H1 (cell line): ENCODE measurements at regions not wholly inside any gene's neighbourhood (a gene's known extent, or its start where the extent isn't known, plus 50 kb on each side); places are given as distances from the start of the nearest gene placed in this dataset.

Source experiments
- CTCF ChIA-PET: fragments of 300-600 bp; sonication (Branson Sonifier 250); formaldehyde crosslinking; loops from one replicate; lab custom pipeline; 2021; ENCODE audit not compliant: partially characterized antibody; lab: Charles Lee
- POLR2A ChIA-PET: fragments of 300-600 bp; sonication (Branson Sonifier 250); formaldehyde crosslinking; loops from one replicate; lab custom pipeline; 2021; ENCODE audit warnings: inconsistent platforms; ENCODE audit not compliant: partially characterized antibody; lab: Charles Lee
- DNase-seq, 2 experiments: peaks; one replicate each; pipeline versions ENCODE4 v3.0.0 to v3.0.0-alpha.2; 2010 to 2022; ENCODE audit warnings: low spot score in 2 of 2, low read depth in 1 of 2, mixed read lengths in 1 of 2
- FAIRE-seq: peaks from 2 replicates; lab custom pipeline; 2011; peaks lifted over from hg19 to GRCh38; lab: Jason Lieb, UNC
- H2AFZ ChIP-seq: 2 replicates; pipeline ENCODE4 v1.8.1; 2012; ENCODE audit warnings: low read length, inconsistent platforms
- H2AK5ac ChIP-seq: 2 replicates; pipeline ENCODE4 v1.6.1; 2013; ENCODE audit warnings: low read depth, low read length
- H2BK120ac ChIP-seq: replicated peaks from 2 replicates; pipeline ENCODE3; 2013; ENCODE audit warnings: low read depth, low read length, inconsistent platforms
- H2BK12ac ChIP-seq: 2 replicates; pipeline ENCODE4 v1.6.1; 2013; ENCODE audit warnings: low read depth, low read length
- H2BK15ac ChIP-seq: 2 replicates; pipeline ENCODE4 v1.6.1; 2013; ENCODE audit warnings: low read length
- H2BK20ac ChIP-seq: 2 replicates; pipeline ENCODE4 v1.6.1; 2013; ENCODE audit warnings: low read length
- H2BK5ac ChIP-seq: 2 replicates; pipeline ENCODE4 v1.6.1; 2013; ENCODE audit warnings: low read depth, low read length
- H3K14ac ChIP-seq: 2 replicates; pipeline ENCODE4 v1.6.1; 2013; ENCODE audit warnings: inconsistent platforms; ENCODE audit not compliant: insufficient read length
- H3K18ac ChIP-seq: 2 replicates; pipeline ENCODE4 v1.6.1; 2013; ENCODE audit warnings: low read length; ENCODE audit errors: extremely low read depth
- H3K23ac ChIP-seq: 2 replicates; pipeline ENCODE4 v1.6.1; 2013; ENCODE audit warnings: inconsistent platforms; ENCODE audit not compliant: insufficient read length
- H3K23me2 ChIP-seq: 2 replicates; pipeline ENCODE4 v1.6.1; 2013; ENCODE audit warnings: low read depth, low read length
- H3K27ac ChIP-seq: 2 replicates; pipeline ENCODE4 v1.6.1; 2011; ENCODE audit warnings: low read depth, low read length, inconsistent platforms
- H3K27me3 ChIP-seq, 4 experiments: replicated peaks in 1 of 4; 1 replicate in 1 of 4; 2 replicates in 3 of 4; pipeline versions ENCODE4 v1.6.1 to v1.8.1; 2011 to 2013; ENCODE audit warnings: low read length in 3 of 4, mild to moderate bottlenecking in 3 of 4, inconsistent platforms in 2 of 4, mixed read lengths in 2 of 4, moderate library complexity in 1 of 4; ENCODE audit not compliant: control insufficient read depth in 3 of 4, insufficient read depth in 3 of 4; ENCODE audit errors: extremely low read depth in 1 of 4
- H3K36me3 ChIP-seq, 4 experiments: 2 replicates each; pipeline versions ENCODE4 v1.6.1 to v1.8.1; 2011 to 2013; ENCODE audit warnings: mild to moderate bottlenecking in 4 of 4, low read length in 3 of 4, moderate library complexity in 2 of 4, control low read depth in 1 of 4, inconsistent platforms in 1 of 4; ENCODE audit not compliant: insufficient read depth in 4 of 4, control insufficient read depth in 2 of 4
- H3K4ac ChIP-seq: replicated peaks from 2 replicates; pipeline ENCODE3; 2013; ENCODE audit warnings: low read length, low read depth, mixed read lengths, inconsistent platforms; ENCODE audit not compliant: insufficient read length
- H3K4me1 ChIP-seq, 4 experiments: replicated peaks in 1 of 4; 1 replicate in 1 of 4; 2 replicates in 3 of 4; pipeline versions ENCODE4 v1.6.1 to v1.8.1; 2011 to 2013; ENCODE audit warnings: low read length in 3 of 4, inconsistent platforms in 2 of 4, mixed read lengths in 1 of 4; ENCODE audit not compliant: insufficient read depth in 4 of 4, control insufficient read depth in 3 of 4
- H3K4me2 ChIP-seq, 2 experiments: 2 replicates each; pipeline versions ENCODE4 v1.6.1 to v1.8.1; 2011 to 2013; ENCODE audit warnings: low read depth in 2 of 2, low read length in 2 of 2, control low read depth in 1 of 2, inconsistent platforms in 1 of 2, mild to moderate bottlenecking in 1 of 2; ENCODE audit not compliant: insufficient read depth in 1 of 2
- H3K4me3 ChIP-seq, 4 experiments: fragments of 200-600, 300-600 bp in 1 of 4; sonication (generic), shearing (Covaris generic), sonication (Bioruptor Twin) in 1 of 4; 2 replicates each; pipeline versions ENCODE4 v1.5.1 to v1.8.1; 2011 to 2016; ENCODE audit warnings: low read length in 4 of 4, low read depth in 3 of 4, control low read depth in 2 of 4, inconsistent platforms in 2 of 4, mild to moderate bottlenecking in 2 of 4, mixed read lengths in 1 of 4, moderate library complexity in 1 of 4; ENCODE audit not compliant: insufficient read depth in 2 of 4; ENCODE audit errors: extremely low read depth in 1 of 4
- H3K56ac ChIP-seq: replicated peaks from 2 replicates; pipeline ENCODE3; 2013; ENCODE audit warnings: low read depth, mild to moderate bottlenecking, mixed read lengths, low read length, inconsistent platforms; ENCODE audit not compliant: insufficient read length
- H3K79me1 ChIP-seq: 2 replicates; pipeline ENCODE4 v1.6.1; 2013; ENCODE audit warnings: low read depth, low read length, control low read depth
- H3K79me2 ChIP-seq, 2 experiments: 2 replicates each; pipeline versions ENCODE4 v1.6.1 to v1.8.1; 2012 to 2013; ENCODE audit warnings: low read length in 2 of 2, mild to moderate bottlenecking in 2 of 2, inconsistent platforms in 1 of 2; ENCODE audit not compliant: insufficient read depth in 2 of 2, control insufficient read depth in 1 of 2
- H3K9ac ChIP-seq, 4 experiments: replicated peaks in 1 of 4; 1 replicate in 1 of 4; 2 replicates in 3 of 4; pipeline versions ENCODE4 v1.6.1 to v1.8.1; 2011 to 2013; ENCODE audit warnings: low read depth in 3 of 4, low read length in 3 of 4, control low read depth in 2 of 4, mild to moderate bottlenecking in 2 of 4, moderate library complexity in 2 of 4, inconsistent platforms in 1 of 4; ENCODE audit errors: extremely low read depth in 1 of 4
- H3K9me3 ChIP-seq, 2 experiments: 2 replicates each; pipeline versions ENCODE4 v1.6.1 to v1.8.1; 2012 to 2013; ENCODE audit warnings: mild to moderate bottlenecking in 2 of 2, moderate library complexity in 2 of 2, control low read depth in 1 of 2, inconsistent platforms in 1 of 2, low read depth in 1 of 2, low read length in 1 of 2, mixed read lengths in 1 of 2; ENCODE audit not compliant: insufficient read depth in 2 of 2
- H4K20me1 ChIP-seq, 2 experiments: replicated peaks in 1 of 2; 2 replicates each; pipeline versions ENCODE3 to v1.8.1; 2011 to 2013; ENCODE audit warnings: inconsistent platforms in 2 of 2, low read length in 2 of 2, mild to moderate bottlenecking in 1 of 2; ENCODE audit not compliant: insufficient read depth in 2 of 2, control insufficient read depth in 1 of 2
- H4K5ac ChIP-seq: 2 replicates; pipeline ENCODE4 v1.6.1; 2013; ENCODE audit warnings: low read length, low read depth, mixed read lengths, inconsistent platforms; ENCODE audit not compliant: insufficient read length
- H4K8ac ChIP-seq: 2 replicates; pipeline ENCODE4 v1.8.0; 2013; ENCODE audit warnings: mild to moderate bottlenecking, moderate library complexity, low read length, inconsistent platforms; ENCODE audit not compliant: insufficient read depth; ENCODE audit errors: extremely low read depth
- H4K91ac ChIP-seq: replicated peaks from 2 replicates; pipeline ENCODE3; 2013; ENCODE audit warnings: low read length, mixed read lengths, inconsistent platforms; ENCODE audit not compliant: insufficient read length
- CEBPB ChIP-seq: IDR thresholded peaks from 2 replicates; pipeline ENCODE4 v1.6.1; 2012; ENCODE audit warnings: low read depth, low read length
- RFX5 ChIP-seq: IDR thresholded peaks from 2 replicates; pipeline ENCODE4 v1.6.1; 2011; ENCODE audit warnings: low read depth, low read length, improper control_type of control experiment, borderline replicate concordance
- WGBS, 2 experiments: shearing (Covaris generic) in 1 of 2; methylation state at CpG; one replicate each; pipeline versions ENCODE4 v1.1.6 to v1.1.7; 2013 to 2015; ENCODE audit warnings: low lambda C conversion rate in 2 of 2, mixed read lengths in 2 of 2, inconsistent platforms in 1 of 2, low coverage in 1 of 2, missing lambda C conversion rate in 1 of 2; ENCODE audit not compliant: insufficient replicate concordance in 2 of 2, insufficient coverage in 1 of 2, insufficient read length in 1 of 2; ENCODE audit errors: extremely low coverage in 1 of 2, missing lambda C conversion rate in 1 of 2; 5-methylcytosine and 5-hydroxymethylcytosine counted together

DNA sequence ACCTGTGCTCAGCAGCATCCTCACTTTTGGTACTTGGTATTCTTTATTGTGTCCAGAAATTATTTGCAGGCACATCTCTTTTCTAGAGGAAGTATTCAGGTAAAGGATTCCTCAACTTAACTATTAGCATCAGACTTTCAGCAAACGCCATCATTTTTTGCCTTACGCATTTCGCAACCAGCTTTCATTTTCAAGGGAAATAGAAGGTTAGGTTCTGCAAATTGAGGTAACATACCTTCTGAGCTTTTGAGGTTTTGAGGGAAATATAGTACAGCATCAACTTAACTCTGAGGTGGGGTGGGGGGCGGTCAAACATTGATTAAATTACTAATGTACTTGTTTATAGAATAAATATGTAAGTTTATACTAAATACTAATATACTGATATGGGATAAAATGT, 243.6 kb upstream of the RIMS1 start:
- no peak overlapping the region for H3K4ac ChIP-seq
- no peak overlapping the region for H2BK12ac ChIP-seq
- ChIA-PET POLR2A (no interaction called here), CTCF (no interaction called here)
- H2AK5ac ChIP-seq: no peak overlapping the region
- no peak overlapping the region for H2BK120ac ChIP-seq
- H3K27me3 ChIP-seq: peaks cover 0 to 1% (median 0%) of the 10 kb centered on the region in 4 experiments; a peak in 1 of 7 replicates
- no peaks in the 10 kb centered on the region for H4K20me1 ChIP-seq
- H3K79me2 ChIP-seq: no peaks in the 10 kb centered on the region
- H3K23ac ChIP-seq: no peak overlapping the region
- H3K14ac ChIP-seq: no peak overlapping the region
- no peak overlapping the region for H2BK5ac ChIP-seq
- DNase-seq (no peak), FAIRE-seq (no peak)
- H3K23me2 ChIP-seq: no peaks in the 10 kb centered on the region
- H3K4me1 ChIP-seq: no peaks in the 10 kb centered on the region
- H3K9ac ChIP-seq: no peak overlapping the region
- 88% methylated on average over 4 of the region's 4 CpGs; no CpG with 5 or more reads in 1 of the 2 experiments for WGBS, 2 experiments
- H2BK20ac ChIP-seq: no peak overlapping the region
- TF ChIP-seq CEBPB (peak; percentile 60; the same call in 1 of the 2 replicates), RFX5 (no peak)
- H4K8ac ChIP-seq: no peak overlapping the region
- no peak overlapping the region for H3K4me3 ChIP-seq
- H3K4me2 ChIP-seq: no peak overlapping the region
- H3K36me3 ChIP-seq: no peaks in the 10 kb centered on the region
- no peak overlapping the region for H2BK15ac ChIP-seq
- no peak overlapping the region for H4K5ac ChIP-seq
- no peaks in the 10 kb centered on the region for H3K9me3 ChIP-seq
- H3K79me1 ChIP-seq: no peaks in the 10 kb centered on the region
- H3K56ac ChIP-seq: no peak overlapping the region
- H3K18ac ChIP-seq: no peak overlapping the region
- no peak overlapping the region for H3K27ac ChIP-seq
- no peak overlapping the region for H2AFZ ChIP-seq
- no peak overlapping the region for H4K91ac ChIP-seq
